Effector memory CD4-positive, alpha-beta T cell (primary cell): ENCODE measurements at regions not wholly inside any gene's neighbourhood (a gene's known extent, or its start where the extent isn't known, plus 50 kb on each side); places are given as distances from the start of the nearest gene placed in this dataset.

Source experiments
- DNase-seq, 3 donors: peaks; one replicate each; pipeline ENCODE4 v3.0.0-alpha.2; 2020
- H3K27ac ChIP-seq: 2 replicates; pipeline ENCODE4 v1.7.0; 2013; ENCODE audit warnings: mild to moderate bottlenecking, low read length, moderate library complexity; ENCODE audit not compliant: insufficient read depth, poor library complexity, severe bottlenecking
- H3K27me3 ChIP-seq: replicated peaks from 2 replicates; pipeline ENCODE4 v1.7.0; 2013; ENCODE audit warnings: mild to moderate bottlenecking, low read length; ENCODE audit not compliant: insufficient read depth, control insufficient read depth, poor library complexity, severe bottlenecking
- H3K36me3 ChIP-seq: 2 replicates; pipeline ENCODE4 v1.7.0; 2013; ENCODE audit warnings: mild to moderate bottlenecking, low read length, moderate library complexity; ENCODE audit not compliant: control insufficient read depth, insufficient read depth
- H3K4me1 ChIP-seq: 2 replicates; pipeline ENCODE4 v1.7.0; 2013; ENCODE audit warnings: low read length, mild to moderate bottlenecking; ENCODE audit not compliant: control insufficient read depth, insufficient read depth, poor library complexity, severe bottlenecking
- H3K4me3 ChIP-seq: 2 replicates; pipeline ENCODE4 v1.7.0; 2013; ENCODE audit warnings: low read length, low read depth, mild to moderate bottlenecking; ENCODE audit not compliant: insufficient read depth, poor library complexity, severe bottlenecking
- H3K9me3 ChIP-seq: 2 replicates; pipeline ENCODE4 v1.7.0; 2013; ENCODE audit warnings: mild to moderate bottlenecking, low read length, moderate library complexity; ENCODE audit not compliant: control insufficient read depth

GRCh38 chrY:7457286-7458015, 545.9 kb upstream of the AMELY start:
- Histone ChIP-seq H3K9me3 (no peaks in the 10 kb centered on the region), H3K4me1 (no peaks in the 10 kb centered on the region), H3K4me3 (no peak overlapping the region), H3K27ac (no peak overlapping the region), H3K36me3 (no peaks in the 10 kb centered on the region), H3K27me3 (no peaks in the 10 kb centered on the region)
- DNase-seq: no peak

GRCh38 chrY:7455626-7456025, 544.1 kb upstream of the AMELY start:
- Histone ChIP-seq H3K4me1 (no peaks in the 10 kb centered on the region), H3K36me3 (no peaks in the 10 kb centered on the region), H3K9me3 (no peaks in the 10 kb centered on the region), H3K4me3 (no peak overlapping the region), H3K27me3 (no peaks in the 10 kb centered on the region), H3K27ac (no peak overlapping the region)
- no peak for DNase-seq

- no peaks in the 10 kb centered on the region for H3K36me3 ChIP-seq
- H3K27me3 ChIP-seq: no peaks in the 10 kb centered on the region
- DNase-seq: no peak
- H3K4me3 ChIP-seq: no peak overlapping the region
- no peaks in the 10 kb centered on the region for H3K9me3 ChIP-seq
- H3K27ac ChIP-seq: no peak overlapping the region
- H3K4me1 ChIP-seq: no peaks in the 10 kb centered on the region
Observed at GRCh38 chrY:7453336-7453735, 541.8 kb upstream of the AMELY start.

- DNase-seq: no peak
- Histone ChIP-seq H3K27me3 (no peaks in the 10 kb centered on the region), H3K4me1 (no peaks in the 10 kb centered on the region), H3K36me3 (no peaks in the 10 kb centered on the region), H3K9me3 (no peaks in the 10 kb centered on the region), H3K27ac (no peak overlapping the region), H3K4me3 (no peak overlapping the region)
Observed at GRCh38 chrY:7452246-7452645, 540.7 kb upstream of the AMELY start.

GRCh38 chrY:7449860-7450259, 538.3 kb upstream of the AMELY start:
- H3K4me1 ChIP-seq: no peaks in the 10 kb centered on the region
- no peaks in the 10 kb centered on the region for H3K36me3 ChIP-seq
- no peaks in the 10 kb centered on the region for H3K27me3 ChIP-seq
- no peak overlapping the region for H3K27ac ChIP-seq
- no peak overlapping the region for H3K4me3 ChIP-seq
- no peak for DNase-seq
- no peaks in the 10 kb centered on the region for H3K9me3 ChIP-seq

- no peaks in the 10 kb centered on the region for H3K27me3 ChIP-seq
- no peaks in the 10 kb centered on the region for H3K36me3 ChIP-seq
- DNase-seq: no peak
- no peaks in the 10 kb centered on the region for H3K9me3 ChIP-seq
- H3K4me1 ChIP-seq: no peaks in the 10 kb centered on the region
- no peak overlapping the region for H3K27ac ChIP-seq
- no peak overlapping the region for H3K4me3 ChIP-seq
Observed at GRCh38 chrY:7448687-7449086, 537.1 kb upstream of the AMELY start.

- Histone ChIP-seq H3K4me1 (no peaks in the 10 kb centered on the region), H3K27me3 (no peaks in the 10 kb centered on the region), H3K27ac (no peak overlapping the region), H3K4me3 (no peak overlapping the region), H3K9me3 (no peaks in the 10 kb centered on the region), H3K36me3 (no peaks in the 10 kb centered on the region)
- DNase-seq: no peak
Observed at GRCh38 chrY:7447881-7448516, 536.4 kb upstream of the AMELY start.

GRCh38 chrY:7444141-7444540, 532.6 kb upstream of the AMELY start:
- H3K4me1 ChIP-seq: no peaks in the 10 kb centered on the region
- H3K27ac ChIP-seq: no peak overlapping the region
- H3K36me3 ChIP-seq: no peaks in the 10 kb centered on the region
- DNase-seq: no peak
- no peak overlapping the region for H3K4me3 ChIP-seq
- H3K27me3 ChIP-seq: no peaks in the 10 kb centered on the region
- no peaks in the 10 kb centered on the region for H3K9me3 ChIP-seq

- no peak for DNase-seq
- Histone ChIP-seq H3K4me3 (no peak overlapping the region), H3K9me3 (no peaks in the 10 kb centered on the region), H3K27ac (no peak overlapping the region), H3K4me1 (no peaks in the 10 kb centered on the region), H3K36me3 (no peaks in the 10 kb centered on the region), H3K27me3 (no peaks in the 10 kb centered on the region)
Observed at GRCh38 chrY:7440796-7441530, 529.4 kb upstream of the AMELY start.

GRCh38 chrY:7437086-7437485, 525.5 kb upstream of the AMELY start:
- H3K4me3 ChIP-seq: no peak overlapping the region

More at GRCh38 chrY:7437086-7437485, 525.5 kb upstream of the AMELY start:
- Histone ChIP-seq H3K4me1 (no peaks in the 10 kb centered on the region), H3K9me3 (no peaks in the 10 kb centered on the region), H3K27me3 (no peaks in the 10 kb centered on the region), H3K36me3 (no peaks in the 10 kb centered on the region), H3K27ac (no peak overlapping the region)
- DNase-seq: no peak
